ENCODE measurements at regions not wholly inside any gene's neighbourhood (a gene's known extent, or its start where the extent isn't known, plus 50 kb on each side); places are given as distances from the start of the nearest gene placed in this dataset.

DNA sequence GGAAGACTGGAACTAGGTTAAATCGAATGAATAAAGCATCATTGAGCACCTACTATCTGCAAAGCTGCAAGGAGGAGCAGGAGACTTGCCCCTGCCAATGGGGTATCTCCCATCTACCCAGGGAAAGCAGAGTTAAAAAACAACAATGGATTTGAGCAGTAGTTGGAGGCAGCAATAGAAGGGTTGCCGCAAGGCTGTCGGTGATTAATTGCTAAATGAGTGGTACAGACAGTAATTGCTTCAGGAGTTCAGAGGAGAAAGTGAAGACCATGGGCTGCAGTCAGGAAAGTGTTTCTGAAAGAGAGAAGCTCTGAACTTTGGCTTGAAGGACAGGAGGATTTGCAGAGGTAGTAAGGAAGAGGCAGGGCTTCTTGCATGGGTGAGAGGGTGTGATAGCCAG lies 152.9 kb downstream of the ACTL8 start:
- DNase-seq, result no peak

DNA sequence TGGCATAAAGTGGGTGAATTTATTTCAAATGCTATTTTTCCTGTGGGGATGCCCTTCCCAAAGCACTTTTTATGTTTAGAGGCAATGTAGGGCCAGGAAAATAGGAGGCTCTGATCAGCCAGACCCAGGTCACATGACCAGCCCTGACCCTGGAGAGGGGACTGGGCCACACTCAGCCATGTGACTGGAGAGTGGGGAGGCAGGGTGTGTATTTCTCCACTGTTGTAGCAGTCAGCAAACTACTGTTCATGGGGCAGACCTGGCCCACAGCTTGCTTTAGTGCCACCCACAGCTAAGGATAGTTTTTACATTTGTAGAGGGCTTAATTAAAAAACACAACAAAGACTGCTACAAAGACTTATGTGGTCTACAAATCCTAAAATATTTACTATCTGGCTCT lies 153.8 kb downstream of the ACTL8 start:
- no peak for DNase-seq

DNA sequence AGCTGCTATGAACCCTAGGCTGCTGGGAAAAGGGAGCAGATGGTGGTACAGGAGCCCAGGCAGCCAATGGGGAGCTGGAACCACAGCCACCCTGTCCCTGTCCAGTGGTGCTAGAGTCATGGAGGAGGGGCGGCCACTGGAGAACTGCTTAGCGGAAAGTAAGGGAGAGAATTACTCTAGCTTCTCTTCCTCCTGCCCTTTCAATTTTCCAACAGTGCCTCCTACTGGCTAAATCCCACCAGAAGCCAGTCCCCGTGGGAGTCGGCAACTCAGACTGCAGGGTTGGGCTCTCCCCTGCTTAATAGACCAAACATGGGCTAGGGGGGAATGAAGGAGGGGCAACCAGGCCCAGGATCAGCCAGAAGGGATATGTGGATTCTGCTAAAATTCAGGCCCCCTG lies 154.5 kb downstream of the ACTL8 start:
- no peak for DNase-seq

DNA sequence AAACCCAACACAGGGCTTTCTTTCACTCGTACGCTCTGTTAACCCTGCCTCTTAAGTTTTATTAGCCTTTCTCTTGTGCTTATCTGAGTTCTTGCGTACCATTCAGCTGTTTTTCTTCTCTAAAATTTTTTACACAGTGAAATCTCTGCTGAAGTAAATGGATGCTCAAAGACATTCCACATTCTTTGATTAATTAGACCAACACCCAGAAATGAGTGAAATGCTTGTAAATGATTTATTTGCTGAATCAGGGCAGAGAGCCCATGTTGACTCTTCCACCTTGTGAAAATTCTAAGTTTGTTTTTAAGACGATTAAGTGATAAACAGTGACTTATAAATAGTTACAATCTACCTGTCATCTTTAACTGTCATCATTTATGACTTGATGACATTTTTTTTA lies 156.7 kb downstream of the ACTL8 start:
- no peak for DNase-seq

DNA sequence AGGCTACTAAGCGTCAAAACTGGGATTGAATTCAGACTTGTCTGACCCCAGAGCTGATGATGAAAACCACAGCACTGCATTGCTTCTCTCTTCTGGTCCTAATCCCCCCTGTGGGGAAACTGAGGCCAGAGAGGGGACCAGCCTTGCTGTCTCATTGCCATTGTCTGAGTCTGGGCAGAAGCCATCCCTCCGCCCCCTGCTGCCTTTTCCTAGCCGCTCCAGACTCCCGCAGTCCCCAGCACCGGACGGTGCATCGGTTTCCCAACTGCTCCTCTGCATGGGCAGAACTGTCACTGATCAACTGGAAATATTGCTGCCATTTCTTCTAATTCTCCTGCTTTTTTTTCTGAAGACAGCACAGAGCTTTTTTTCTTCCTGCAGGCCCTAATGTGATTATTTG lies 157.4 kb downstream of the ACTL8 start:
- DNase-seq, result no peak

DNA sequence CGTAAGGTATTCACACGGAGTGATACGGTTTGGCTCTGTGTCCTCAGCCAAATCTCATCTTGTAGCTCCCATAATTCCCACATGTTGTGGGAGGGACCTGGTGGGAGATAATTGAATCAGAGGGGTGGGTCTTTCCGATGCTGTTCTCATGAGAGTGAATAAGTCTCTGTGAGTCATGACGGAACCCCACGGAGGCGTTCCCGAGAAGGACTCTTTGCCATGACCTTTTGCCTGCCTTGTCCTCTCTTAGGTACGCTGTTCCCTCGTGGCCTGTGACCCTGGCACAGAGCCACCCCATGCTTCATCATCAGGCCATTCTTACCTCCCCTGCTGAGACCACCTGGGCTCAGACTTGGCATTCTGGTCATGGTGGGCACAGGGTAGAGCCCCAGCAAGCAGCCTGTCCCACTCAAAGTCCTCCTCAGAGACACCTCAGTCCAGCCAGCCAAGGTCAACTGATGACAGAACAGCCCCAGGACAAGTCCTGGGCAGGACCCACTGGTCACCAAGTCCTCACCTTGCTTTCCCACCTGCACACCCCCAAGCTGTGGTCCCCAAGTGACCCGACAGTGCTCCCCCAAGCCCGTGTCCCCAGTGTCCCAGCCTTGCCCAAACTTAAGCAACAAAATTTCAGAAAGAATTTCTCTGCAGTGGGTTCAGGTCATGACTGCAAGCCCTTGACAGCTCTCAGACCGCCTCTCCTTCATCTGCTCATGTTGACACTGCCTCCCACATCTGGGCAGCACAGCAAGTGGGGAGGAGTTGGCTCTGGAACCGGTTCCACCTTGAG lies 158.4 kb downstream of the ACTL8 start:
- no peak for DNase-seq

DNA sequence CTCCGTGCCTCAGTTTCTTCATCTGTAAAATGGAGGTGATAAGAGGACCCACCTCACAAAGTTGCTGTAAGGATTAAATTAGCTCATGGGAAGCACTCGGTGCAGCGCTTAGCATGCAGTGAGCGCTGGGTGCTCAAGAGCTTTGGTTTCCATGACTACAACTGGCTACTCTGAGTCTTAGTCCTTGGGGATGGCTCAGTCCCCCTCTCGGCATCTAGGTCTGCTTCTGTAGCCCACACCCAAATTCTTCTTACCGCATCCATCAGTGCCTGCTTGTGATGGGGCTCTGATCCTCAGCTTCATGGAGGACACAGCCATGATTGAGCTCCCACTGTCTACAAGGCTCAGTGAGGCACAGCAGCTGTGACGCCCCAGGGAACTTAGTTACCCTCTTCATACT lies 159.0 kb downstream of the ACTL8 start:
- no peak for DNase-seq

DNA sequence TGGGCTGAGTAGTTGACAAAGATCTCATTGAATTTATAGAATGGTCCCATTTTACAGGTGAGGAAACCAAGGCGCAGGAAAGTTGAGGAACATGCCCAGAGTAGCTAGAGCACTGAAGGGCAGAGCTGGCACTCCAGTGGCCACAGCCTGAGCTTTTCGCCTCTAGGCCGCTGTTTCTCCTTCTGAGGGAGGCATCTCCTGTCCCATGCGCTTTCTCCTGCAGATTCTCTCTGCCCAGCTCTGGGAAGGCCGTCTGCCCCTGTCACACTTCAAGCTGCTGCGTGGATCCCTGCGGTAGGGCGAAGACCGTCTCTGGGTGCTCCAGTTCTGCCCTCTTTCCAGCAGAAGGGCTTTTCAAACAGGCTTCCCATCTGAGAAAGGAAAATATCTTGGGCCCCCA lies 159.9 kb downstream of the ACTL8 start:
- no peak for DNase-seq

DNA sequence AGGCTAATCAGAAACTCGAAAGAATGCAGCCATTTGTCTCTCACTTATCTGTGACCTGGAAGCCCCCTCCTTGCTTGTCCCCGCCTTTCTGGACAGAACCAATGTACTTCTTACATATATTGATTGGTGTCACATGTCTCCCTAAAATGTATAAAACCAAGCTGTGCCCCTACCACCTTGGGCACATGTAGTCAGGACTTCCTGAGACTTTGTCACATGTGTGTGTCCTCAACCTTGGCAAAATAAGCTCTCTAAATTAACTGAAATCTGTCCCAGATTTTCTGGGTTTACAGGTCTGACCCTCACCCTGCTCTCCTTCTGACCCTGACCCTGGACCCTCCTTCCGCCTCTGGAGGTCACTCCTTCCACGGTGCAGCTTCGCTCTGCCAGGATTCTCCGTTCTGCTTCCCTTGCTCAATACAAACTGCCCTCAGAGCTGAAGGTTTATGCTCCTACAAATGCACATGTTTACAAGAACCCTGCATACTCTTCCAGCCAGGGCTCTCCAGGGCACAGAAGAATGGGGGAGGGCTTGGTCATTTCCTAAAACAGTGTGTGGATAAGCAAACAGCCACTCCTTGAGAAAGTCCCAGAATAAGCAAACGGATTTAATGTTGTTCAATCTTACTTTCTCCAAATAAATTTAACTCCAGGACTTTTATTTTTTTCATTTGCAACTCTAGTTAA lies 160.5 kb downstream of the ACTL8 start:
- no peak for DNase-seq

DNA sequence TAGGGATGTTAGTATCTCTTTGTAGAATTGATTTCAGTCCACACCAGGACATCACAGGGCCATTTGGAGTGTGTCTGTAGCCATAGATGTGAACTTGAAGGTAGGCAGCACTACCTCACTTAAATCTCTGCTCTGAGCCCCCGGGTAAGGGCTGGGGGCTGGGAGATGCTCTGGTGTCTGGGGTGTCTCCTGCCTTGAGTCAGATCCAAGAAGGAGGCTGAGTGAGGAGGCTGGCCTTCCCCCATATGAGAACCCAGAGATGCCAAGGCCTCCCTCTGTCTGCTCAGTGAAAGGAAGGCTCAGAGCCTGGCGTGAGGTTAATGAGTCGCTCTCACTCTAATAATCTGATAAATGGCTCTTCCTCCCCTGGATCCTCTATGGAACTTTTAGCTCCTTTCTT lies 161.6 kb downstream of the ACTL8 start:
- no peak for DNase-seq

DNA sequence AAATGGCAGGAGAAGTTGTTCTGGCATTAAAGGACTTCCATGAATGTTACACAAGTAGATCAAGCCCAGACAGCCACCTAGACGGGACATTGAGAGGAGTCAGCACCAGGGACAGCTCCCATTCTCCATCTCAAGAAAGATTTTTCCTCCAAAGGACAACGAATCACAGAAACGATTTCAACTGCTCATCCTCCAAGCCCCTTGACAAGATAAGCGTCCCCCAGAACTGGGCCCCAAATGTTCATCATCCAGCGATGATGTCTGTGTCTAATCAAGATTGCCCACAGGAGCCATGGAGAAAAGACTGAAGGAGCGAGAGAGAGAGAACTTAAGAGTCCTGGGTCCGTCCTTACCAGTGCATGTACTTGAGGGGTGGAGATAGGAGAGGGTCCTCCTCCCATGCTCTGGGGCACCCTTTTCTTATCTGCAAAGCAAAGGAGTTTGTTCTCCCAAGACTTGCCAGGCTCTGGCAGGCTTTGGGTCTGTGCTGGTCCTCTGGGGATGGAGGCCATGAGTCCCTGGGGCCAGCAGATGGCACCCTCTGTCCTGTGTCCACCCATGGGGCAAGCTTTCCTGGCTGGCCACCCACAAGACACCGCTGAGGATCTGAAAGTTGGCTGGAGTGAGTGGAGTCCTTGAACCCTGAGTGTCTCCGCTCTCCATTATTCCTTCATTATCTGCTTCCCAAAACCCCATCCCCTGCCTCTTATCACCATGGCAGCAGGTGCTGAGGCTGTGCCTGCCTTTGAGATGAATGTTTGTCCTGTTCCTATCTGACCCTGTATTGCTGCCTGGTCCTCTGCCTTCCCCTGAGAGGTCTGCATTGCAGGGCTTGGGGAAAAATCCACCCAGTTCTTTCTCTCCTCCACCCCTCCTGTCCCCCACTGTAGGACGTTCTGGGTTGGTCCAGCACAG lies 164.6 kb downstream of the ACTL8 start:
- DNase-seq, result no peak

DNA sequence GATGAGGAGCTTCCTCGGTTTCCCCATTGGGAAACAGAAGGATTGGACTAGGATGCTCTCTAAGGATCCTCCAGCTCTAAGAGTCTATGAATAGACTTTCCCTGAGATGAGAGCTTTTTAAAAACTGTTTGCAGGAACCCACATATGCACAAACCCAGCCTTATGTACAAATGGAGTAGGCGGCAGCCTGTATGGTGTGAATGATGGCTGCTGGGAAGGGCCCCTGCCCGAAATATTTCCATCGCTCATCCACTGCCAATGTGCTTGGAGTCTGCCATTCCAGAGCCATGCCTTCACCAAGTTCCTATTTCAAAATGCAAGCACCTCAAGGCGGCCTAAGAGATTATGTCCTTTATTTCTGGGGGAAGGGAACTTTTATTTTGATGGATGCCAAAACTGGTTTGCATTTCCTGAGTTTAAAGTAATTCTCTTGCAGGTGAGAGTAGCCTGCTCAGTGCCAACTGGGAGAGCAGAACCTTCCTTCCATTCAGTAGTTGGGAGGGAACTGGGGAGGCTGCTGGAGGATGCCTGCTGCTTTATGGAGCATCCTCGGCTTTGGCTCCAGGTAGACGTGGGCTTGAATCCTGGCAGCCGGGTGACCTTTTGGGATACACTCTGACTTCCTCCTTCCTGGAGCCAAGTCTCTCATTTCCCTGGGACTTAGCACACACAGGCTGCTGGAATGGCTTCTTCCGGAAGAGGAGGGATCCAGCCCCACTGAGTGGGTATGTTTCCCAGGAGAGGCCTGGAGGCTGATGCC lies 165.9 kb downstream of the ACTL8 start:
- DNase-seq, result no peak

DNA sequence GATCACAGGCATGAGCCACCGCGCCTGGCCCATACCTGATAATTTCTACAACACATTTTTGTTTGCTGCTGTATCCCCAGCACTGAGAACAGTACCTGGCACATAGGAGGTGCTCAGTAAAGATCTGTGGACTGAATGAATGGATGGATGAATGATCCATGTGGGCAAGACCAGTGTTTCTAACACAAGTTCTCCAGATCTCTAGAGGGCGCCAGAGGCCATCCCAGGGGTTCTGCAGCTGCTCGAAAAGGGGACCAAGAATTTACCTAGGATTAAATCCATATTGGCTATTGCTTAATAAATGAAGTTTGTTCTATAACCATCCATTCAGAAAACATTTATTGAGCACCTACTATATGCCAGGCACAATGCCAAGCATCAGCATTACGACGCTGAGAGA lies 167.7 kb downstream of the ACTL8 start:
- DNase-seq, result no peak

DNA sequence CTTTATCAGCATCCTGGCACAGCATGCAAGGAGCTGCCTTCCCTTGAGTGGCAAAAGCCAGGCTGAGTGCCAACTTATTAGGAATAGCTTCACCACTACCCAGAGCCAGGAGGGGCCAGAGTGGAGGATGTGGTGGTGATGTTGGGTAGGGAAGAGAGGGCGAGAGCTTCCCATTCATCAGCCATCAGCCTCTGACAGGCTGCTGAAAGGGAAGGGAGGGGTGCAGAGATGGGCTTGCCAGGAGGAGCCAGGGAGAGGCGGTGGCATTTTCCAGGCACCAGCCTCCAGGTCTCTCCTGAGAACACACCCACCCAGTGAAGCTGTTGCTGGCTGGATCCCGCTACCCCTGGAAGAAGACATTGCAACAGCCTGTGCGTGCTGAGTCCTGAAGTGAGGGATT lies 168.5 kb downstream of the ACTL8 start:
- no peak for DNase-seq

DNA sequence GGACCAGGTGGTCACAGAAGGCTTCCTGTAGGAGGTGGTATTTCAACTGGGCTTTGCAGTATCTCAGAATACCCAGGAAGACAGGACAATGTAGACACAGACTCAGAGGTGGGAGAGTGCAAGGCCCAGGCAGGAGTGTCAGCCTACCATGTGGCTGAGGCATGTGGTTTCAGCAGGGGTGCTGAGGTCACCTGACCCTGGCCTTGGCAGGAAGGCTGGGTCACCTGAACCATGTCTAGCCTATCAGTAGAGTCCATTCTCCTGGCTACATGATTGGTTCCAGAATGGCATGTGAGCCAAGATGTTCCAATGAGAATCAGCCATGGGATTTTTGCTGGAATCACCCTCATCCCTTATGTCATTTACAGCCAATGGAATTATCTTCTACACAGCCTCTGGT lies 169.4 kb downstream of the ACTL8 start:
- DNase-seq, result no peak

DNA sequence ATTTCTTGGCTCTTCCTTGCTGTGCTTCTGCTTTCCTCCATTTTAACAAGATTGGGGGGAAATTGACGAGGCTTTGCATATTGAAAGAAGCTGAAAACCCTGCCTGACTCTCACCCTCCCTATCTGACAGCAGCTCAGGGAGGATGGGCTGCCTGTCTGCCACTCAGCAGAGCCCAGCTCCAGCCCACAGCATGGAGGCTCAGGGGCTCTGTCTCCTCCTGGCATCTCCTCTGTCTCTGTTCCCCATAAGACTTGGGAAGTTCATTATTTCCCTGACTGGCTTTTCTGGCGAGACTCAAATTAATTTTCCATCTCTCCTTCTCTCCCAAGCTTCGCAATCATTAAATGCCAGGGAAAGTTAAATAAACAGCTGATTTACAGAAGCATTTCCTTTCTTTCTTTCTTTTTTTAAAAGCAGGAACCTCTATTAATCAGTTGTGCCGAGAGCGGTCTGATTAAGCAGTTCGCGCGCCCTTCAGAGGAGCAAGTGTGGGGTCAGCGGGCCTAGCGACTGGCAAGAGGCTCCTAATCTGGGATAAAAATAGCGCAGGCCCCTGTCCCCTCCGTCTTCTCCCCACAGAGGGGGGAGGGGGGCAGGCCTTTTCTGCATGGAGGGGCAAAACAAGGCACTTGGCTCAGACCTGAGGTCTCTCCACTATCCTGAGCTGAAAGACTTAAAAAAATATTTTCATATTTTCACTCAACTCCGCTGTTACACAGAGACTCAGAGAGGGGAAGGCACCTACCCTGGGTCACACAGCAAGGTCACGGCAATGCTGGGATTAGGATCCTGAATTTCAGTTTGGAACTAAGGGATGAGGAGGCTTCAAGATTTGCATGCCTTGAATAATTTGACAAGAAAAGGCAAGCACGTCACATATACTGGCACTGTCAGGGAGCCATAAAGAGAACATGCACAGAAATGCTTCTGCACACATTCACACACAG lies 170.4 kb downstream of the ACTL8 start:
- no peak for DNase-seq

DNA sequence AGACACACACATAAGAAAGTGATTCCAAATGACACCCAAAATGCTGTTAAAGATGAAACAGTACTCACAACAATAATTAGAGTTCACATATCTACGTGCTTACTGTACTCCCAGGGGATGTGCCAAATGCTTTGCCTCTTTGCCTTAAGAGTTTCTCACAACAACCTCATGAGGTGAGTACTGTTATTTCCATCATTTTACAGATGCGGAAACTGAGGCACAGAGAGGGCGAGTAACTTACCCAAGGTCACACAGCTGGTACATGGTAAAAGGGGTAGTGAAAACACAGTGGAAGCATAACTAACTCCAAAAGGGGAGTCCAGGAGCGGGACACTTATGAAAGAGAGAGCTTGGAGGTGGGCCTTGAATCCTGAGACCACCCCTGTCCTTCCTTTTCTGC lies 171.8 kb downstream of the ACTL8 start:
- DNase-seq, result no peak

DNA sequence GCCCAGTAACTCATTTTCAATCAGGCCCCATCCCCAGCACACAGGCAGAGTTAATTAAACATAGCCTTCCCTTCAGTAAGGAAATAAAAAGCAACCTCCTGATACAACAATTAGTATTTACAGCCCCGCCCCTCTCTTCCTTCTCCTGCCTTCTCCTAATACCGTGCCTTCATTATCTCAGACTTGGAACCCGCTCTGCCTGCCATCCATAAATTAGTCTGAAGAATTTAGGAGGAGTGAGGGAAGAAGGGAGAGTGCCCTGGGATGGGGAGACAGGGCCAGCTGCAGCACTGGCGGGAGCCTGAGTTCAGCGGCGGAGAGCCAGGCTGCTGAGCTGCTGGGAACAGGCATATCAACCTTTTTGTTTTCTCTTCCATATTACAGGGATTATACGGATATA lies 172.8 kb downstream of the ACTL8 start:
- DNase-seq, result no peak

DNA sequence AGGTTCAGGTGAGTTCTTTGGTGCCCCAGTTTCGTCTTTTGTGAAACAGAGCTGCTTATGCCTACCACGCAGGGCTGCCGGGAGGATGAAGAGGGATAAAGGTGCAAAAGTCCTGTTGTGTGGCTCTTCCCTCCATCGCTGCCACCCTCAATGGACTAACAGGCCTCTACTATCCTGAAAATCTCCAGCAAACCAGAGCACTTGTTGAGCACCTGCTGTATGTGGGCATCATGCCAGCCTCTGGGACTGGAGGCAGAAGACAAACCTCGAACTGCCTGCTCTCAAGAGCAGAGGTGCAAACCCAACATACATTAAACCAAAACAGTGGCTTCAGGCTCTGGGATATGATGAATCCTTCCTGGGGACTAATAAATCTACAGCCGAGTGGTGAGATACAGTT lies 174.1 kb downstream of the ACTL8 start:
- DNase-seq, result no peak

DNA sequence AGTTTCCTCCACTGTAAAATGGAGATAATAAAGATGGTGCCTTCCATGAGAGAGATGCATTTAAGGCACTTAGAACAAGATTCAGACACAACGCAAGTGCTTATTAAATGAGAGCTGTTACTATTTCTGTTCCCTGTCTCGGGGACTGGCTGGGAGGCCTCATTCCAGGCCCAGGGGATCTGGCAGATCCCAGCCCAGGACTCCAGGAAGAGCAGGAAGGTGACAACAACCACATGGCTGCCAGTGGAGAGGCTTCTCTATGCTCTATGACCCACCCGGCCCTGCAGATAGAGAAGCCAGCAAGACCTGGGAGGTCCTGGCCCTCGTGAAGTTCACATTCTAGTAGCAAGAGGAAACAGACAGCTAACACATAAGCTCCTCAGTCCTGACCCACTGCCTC lies 175.5 kb downstream of the ACTL8 start:
- DNase-seq, result no peak

DNA sequence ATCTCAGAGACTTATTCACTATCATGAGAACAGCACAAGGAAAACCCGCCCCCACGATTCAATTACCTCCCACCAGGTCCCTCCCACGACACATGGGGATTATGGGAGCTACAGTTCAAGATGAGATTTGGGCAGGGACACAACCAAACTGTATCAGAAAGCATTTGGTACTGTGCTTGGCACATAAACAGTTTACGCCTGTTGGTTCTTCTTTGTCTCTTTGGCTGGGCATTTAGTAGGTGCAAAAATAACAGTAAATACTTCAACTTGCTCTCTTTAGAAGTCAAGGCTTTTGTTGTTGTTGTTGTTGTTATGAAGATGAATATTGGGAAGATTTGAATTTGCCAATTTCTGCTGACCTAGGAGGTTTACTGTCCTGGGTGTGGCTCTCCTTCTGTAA lies 175.4 kb upstream of the IGSF21 start:
- DNase-seq, result no peak

DNA sequence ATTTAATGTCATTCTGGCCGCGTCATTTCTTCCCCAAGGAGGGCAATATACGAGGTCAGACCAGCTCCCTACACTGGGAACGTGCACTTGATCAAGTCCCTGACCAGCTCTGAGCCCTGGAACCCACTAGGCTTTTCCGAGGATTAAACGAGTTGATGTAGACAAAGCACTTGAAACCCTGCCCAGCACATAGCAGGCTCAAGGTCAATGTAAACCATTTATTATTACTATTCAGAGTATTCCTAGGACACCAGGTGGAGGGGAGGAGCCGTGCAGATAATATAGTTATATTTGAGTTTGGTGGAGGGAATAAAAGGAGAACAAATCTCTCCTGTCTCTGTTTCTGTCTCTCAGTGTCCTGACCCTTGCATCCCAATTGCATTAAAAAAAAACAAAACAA lies 174.1 kb upstream of the IGSF21 start:
- no peak for DNase-seq
